SK-N-SH (cell line): ENCODE measurements at regions not wholly inside any gene's neighbourhood (a gene's known extent, or its start where the extent isn't known, plus 50 kb on each side); places are given as distances from the start of the nearest gene placed in this dataset.

Experiments
- CTCF ChIP-seq: fragments of 200-600 bp; sonication (generic); IDR thresholded peaks from 2 replicates; pipeline ENCODE4 v1.6.1; 2017; ENCODE audit warnings: antibody characterized with exemption, mild to moderate bottlenecking, moderate library complexity
- EP300 ChIP-seq, 2 experiments: IDR thresholded peaks; 2 replicates each; pipeline versions ENCODE4 v1.4.0 to v1.6.1; 2012; ENCODE audit warnings: borderline replicate concordance in 1 of 2, low read depth in 1 of 2, low read length in 1 of 2
- EZH2phosphoT487 ChIP-seq: fragments of 200-600 bp; sonication (generic); IDR thresholded peaks from 2 replicates; pipeline ENCODE4 v1.6.1; 2017; ENCODE audit warnings: low read depth, mixed run types, mild to moderate bottlenecking, antibody characterized with exemption, moderate library complexity, borderline replicate concordance
- FOSL2 ChIP-seq: IDR thresholded peaks from 2 replicates; pipeline ENCODE4 v1.4.0; 2012; ENCODE audit warnings: low read depth, mild to moderate bottlenecking, moderate library complexity, borderline replicate concordance
- GABPA ChIP-seq: IDR thresholded peaks from 2 replicates; pipeline ENCODE4 v1.4.0; 2012; ENCODE audit warnings: low read depth, mild to moderate bottlenecking
- GATA2 ChIP-seq: sonication (generic); formaldehyde crosslinking; IDR thresholded peaks from 2 replicates; pipeline ENCODE4 v1.5.0; 2020; ENCODE audit warnings: mild to moderate bottlenecking, missing genetic modification reagents
- IRF3 ChIP-seq: fragments of 150-350 bp; IDR thresholded peaks from 2 replicates; pipeline ENCODE4 v1.6.1; 2016; ENCODE audit warnings: mild to moderate bottlenecking, low read depth, low read length
- JUND ChIP-seq: IDR thresholded peaks from 2 replicates; pipeline ENCODE4 v1.4.0; 2012
- MAX ChIP-seq: IDR thresholded peaks from 2 replicates; pipeline ENCODE4 v1.4.0; 2012; ENCODE audit warnings: low read depth
- MEF2A ChIP-seq: IDR thresholded peaks from 2 replicates; pipeline ENCODE4 v1.4.0; 2012; ENCODE audit warnings: low read depth, borderline replicate concordance
- PBX3 ChIP-seq: IDR thresholded peaks from 2 replicates; pipeline ENCODE4; 2012
- SMC3 ChIP-seq: IDR thresholded peaks from 2 replicates; pipeline ENCODE4 v1.6.1; 2012; ENCODE audit warnings: low read depth, low read length, improper control_type of control experiment
- TAF1 ChIP-seq: IDR thresholded peaks from 2 replicates; pipeline ENCODE4 v1.6.1; 2012; ENCODE audit warnings: low read depth, mild to moderate bottlenecking, low read length, moderate library complexity, borderline replicate concordance
- YY1 ChIP-seq: IDR thresholded peaks from 2 replicates; pipeline ENCODE4 v1.4.0; 2012; ENCODE audit warnings: low read depth, mild to moderate bottlenecking

- TF ChIP-seq CTCF, result no peak
- no peak for TF ChIP-seq JUND
- no peak for TF ChIP-seq MAX
- no peak for TF ChIP-seq EZH2phosphoT487
- TF ChIP-seq IRF3, result no peak
- TF ChIP-seq GATA2 (CRISPR knock-in tag), result no peak
- no peak for TF ChIP-seq TAF1
- TF ChIP-seq GABPA, result no peak
- TF ChIP-seq FOSL2, result no peak
- TF ChIP-seq PBX3, result no peak
- no peak for TF ChIP-seq MEF2A
- no peak for TF ChIP-seq SMC3
- TF ChIP-seq EP300 (IDR thresholded peaks at IDR 0.05; ENCODE audit: borderline replicate concordance in 1 of 2, low read depth in 1 of 2, low read length in 1 of 2), result peak in 1 of 2 experiments; percentile 76; a peak in 2 of 4 replicates
- TF ChIP-seq YY1, result no peak
These were observed 115.7 kb downstream of the SPATA31D1 start for GRCh38 chr9:82104252-82104651.
